Prostate gland (tissue), 2 donors: ENCODE measurements at regions not wholly inside any gene's neighbourhood (a gene's known extent, or its start where the extent isn't known, plus 50 kb on each side); places are given as distances from the start of the nearest gene placed in this dataset.

ENCODE experiments used
- POLR2A ChIP-seq: fragments of 450-650 bp; IDR thresholded peaks from one replicate; pipeline ENCODE4 v1.6.1; 2016; ENCODE audit warnings: antibody characterized with exemption, mild to moderate bottlenecking
- TF ChIP-seq, protein P1 (sequence below), 4 experiments: fragments of 200-600 bp in 2 of 4; fragments of 450-650 bp in 2 of 4; sonication (generic) in 2 of 4; IDR thresholded peaks; 1 replicate in 3 of 4; 2 replicates in 1 of 4; pipeline ENCODE4 v1.5.1; 2016 to 2019; ENCODE audit warnings: antibody characterized with exemption in 4 of 4, mild to moderate bottlenecking in 2 of 4, moderate library complexity in 2 of 4

DNA sequence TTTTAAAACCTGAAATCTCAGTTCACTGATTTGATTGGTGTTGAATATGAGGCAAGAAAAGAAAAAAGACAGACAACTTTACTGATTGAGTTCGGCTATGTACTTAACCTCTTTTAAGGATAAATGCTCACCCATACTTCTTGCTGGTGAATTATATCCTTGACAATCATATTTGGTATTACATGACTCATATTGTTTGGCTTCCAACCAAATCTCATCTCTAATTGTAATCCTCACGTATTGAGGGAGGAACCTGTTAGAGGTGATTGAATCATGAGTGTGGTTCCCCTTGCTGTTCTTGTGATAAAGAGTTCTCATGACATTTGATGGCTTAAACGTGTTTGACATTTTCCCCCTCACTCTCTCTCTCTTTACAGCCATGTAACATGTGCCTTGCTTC is 255.6 kb upstream of the IZUMO3 start:
- TF ChIP-seq, protein P1, sequence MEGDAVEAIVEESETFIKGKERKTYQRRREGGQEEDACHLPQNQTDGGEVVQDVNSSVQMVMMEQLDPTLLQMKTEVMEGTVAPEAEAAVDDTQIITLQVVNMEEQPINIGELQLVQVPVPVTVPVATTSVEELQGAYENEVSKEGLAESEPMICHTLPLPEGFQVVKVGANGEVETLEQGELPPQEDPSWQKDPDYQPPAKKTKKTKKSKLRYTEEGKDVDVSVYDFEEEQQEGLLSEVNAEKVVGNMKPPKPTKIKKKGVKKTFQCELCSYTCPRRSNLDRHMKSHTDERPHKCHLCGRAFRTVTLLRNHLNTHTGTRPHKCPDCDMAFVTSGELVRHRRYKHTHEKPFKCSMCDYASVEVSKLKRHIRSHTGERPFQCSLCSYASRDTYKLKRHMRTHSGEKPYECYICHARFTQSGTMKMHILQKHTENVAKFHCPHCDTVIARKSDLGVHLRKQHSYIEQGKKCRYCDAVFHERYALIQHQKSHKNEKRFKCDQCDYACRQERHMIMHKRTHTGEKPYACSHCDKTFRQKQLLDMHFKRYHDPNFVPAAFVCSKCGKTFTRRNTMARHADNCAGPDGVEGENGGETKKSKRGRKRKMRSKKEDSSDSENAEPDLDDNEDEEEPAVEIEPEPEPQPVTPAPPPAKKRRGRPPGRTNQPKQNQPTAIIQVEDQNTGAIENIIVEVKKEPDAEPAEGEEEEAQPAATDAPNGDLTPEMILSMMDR (IDR thresholded peaks at IDR 0.05) = no peak
- TF ChIP-seq POLR2A = no peak
